DND-41 (cell line): ENCODE measurements at regions not wholly inside any gene's neighbourhood (a gene's known extent, or its start where the extent isn't known, plus 50 kb on each side); places are given as distances from the start of the nearest gene placed in this dataset.

Experiments
- ATAC-seq: fragments of 200-7000 bp; cut with Tn5 transposase; 3 replicates; pipeline ENCODE4 v1.9.1; 2021; ENCODE audit warnings: low read depth; ENCODE audit not compliant: insufficient read depth
- DNase-seq: peaks from one replicate; pipeline ENCODE4 v3.0.0-alpha.2; 2020
- H2AFZ ChIP-seq: 2 replicates; pipeline ENCODE4 v1.6.0; 2012; ENCODE audit warnings: low read depth, low read length
- H3K27ac ChIP-seq: 2 replicates; pipeline ENCODE4 v1.5.1; 2012; ENCODE audit warnings: low read length, inconsistent platforms
- H3K27me3 ChIP-seq: fragments of 200-600 bp; sonication (generic); 2 replicates; pipeline ENCODE4 v1.6.0; 2012; ENCODE audit warnings: low read length, mild to moderate bottlenecking, inconsistent platforms; ENCODE audit not compliant: insufficient read depth, poor library complexity
- H3K36me3 ChIP-seq: 2 replicates; pipeline ENCODE4 v1.5.1; 2012; ENCODE audit warnings: low read length, inconsistent platforms; ENCODE audit not compliant: insufficient read depth
- H3K4me1 ChIP-seq: 2 replicates; pipeline ENCODE4 v1.5.1; 2012; ENCODE audit warnings: mild to moderate bottlenecking, low read length; ENCODE audit not compliant: insufficient read depth
- H3K4me2 ChIP-seq: 2 replicates; pipeline ENCODE4 v1.6.0; 2012; ENCODE audit warnings: mild to moderate bottlenecking, moderate library complexity, low read length, inconsistent platforms; ENCODE audit not compliant: insufficient read depth
- H3K4me3 ChIP-seq, 2 experiments: fragments of 200-600 bp in 1 of 2; shearing (Covaris generic) in 1 of 2; 2 replicates each; pipeline ENCODE4 v1.5.1; 2012 to 2016; ENCODE audit warnings: inconsistent platforms in 2 of 2, low read length in 2 of 2, mild to moderate bottlenecking in 2 of 2, low read depth in 1 of 2, moderate library complexity in 1 of 2
- H3K79me2 ChIP-seq: 2 replicates; pipeline ENCODE4 v1.6.0; 2012; ENCODE audit warnings: low read length, inconsistent platforms; ENCODE audit not compliant: insufficient read depth
- H3K9ac ChIP-seq: 2 replicates; pipeline ENCODE4 v1.6.0; 2012; ENCODE audit warnings: low read depth, mild to moderate bottlenecking, inconsistent platforms, low read length, moderate library complexity
- H3K9me3 ChIP-seq: 2 replicates; pipeline ENCODE4 v1.5.1; 2012; ENCODE audit warnings: low read length, moderate library complexity, mild to moderate bottlenecking, inconsistent platforms; ENCODE audit not compliant: insufficient read depth, severe bottlenecking
- H4K20me1 ChIP-seq: 2 replicates; pipeline ENCODE4 v1.6.0; 2012; ENCODE audit warnings: low read length; ENCODE audit not compliant: insufficient read depth
- EZH2 ChIP-seq: IDR thresholded peaks from 3 replicates; pipeline ENCODE4 v1.6.1; 2012; ENCODE audit warnings: borderline replicate concordance, low read depth, mild to moderate bottlenecking, moderate library complexity, low read length, inconsistent platforms; ENCODE audit not compliant: severe bottlenecking
- TF ChIP-seq, protein P1 (sequence below): IDR thresholded peaks from 2 replicates; pipeline ENCODE4 v1.5.1; 2012; ENCODE audit warnings: borderline replicate concordance, low read length, moderate library complexity, mild to moderate bottlenecking; ENCODE audit not compliant: poor library complexity, severe bottlenecking; ENCODE audit errors: extremely low read depth

DNA sequence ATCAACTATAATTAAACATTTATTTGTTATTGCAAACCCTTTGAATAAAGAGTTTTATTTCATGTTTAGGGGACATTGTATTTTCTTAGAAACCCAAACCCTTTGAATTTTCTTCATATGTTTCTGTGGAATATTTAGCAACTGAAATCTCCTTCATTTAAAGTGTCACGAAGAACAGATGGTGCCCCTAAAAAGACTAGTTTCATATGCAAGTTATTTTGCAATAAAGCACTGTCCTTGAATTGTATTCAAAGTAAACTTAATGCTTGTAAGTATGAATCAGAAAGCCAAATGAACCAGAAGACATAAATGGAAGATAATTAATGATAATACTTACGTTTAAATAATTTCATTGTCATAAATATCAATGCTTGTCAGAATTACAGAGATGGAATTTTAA lies 151.9 kb upstream of the CWC22 start:
- no peaks in the 10 kb centered on the region for H3K79me2 ChIP-seq

DNA sequence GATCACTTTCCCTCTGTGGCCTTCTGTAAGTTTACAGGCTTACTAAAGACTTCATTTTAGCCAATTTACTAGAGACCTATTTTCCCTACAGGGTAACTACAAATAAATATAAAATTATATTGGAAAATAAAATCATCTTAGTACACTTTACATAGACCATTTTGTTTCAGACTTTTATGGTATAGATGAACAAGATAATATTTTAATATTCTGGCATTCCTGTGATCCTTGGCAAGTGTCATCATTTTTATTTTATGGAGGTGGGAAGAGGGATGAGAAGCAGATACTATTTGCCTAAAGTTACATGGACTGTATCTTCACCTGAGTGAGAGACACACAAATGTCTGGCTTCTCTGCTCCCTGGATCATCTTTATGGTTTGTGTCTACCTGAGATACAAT lies 149.6 kb upstream of the CWC22 start:
- Histone ChIP-seq H3K9ac (no peak overlapping the region), H3K27ac (no peak overlapping the region), H3K4me1 (no peaks in the 10 kb centered on the region), H3K79me2 (no peaks in the 10 kb centered on the region), H4K20me1 (no peaks in the 10 kb centered on the region), H3K36me3 (no peaks in the 10 kb centered on the region), H3K27me3 (peaks cover 6% of the 10 kb centered on the region), H2AFZ (no peak overlapping the region), H3K4me3 (no peak overlapping the region), H3K4me2 (no peak overlapping the region), H3K9me3 (no peaks in the 10 kb centered on the region)
- TF ChIP-seq, protein P1, sequence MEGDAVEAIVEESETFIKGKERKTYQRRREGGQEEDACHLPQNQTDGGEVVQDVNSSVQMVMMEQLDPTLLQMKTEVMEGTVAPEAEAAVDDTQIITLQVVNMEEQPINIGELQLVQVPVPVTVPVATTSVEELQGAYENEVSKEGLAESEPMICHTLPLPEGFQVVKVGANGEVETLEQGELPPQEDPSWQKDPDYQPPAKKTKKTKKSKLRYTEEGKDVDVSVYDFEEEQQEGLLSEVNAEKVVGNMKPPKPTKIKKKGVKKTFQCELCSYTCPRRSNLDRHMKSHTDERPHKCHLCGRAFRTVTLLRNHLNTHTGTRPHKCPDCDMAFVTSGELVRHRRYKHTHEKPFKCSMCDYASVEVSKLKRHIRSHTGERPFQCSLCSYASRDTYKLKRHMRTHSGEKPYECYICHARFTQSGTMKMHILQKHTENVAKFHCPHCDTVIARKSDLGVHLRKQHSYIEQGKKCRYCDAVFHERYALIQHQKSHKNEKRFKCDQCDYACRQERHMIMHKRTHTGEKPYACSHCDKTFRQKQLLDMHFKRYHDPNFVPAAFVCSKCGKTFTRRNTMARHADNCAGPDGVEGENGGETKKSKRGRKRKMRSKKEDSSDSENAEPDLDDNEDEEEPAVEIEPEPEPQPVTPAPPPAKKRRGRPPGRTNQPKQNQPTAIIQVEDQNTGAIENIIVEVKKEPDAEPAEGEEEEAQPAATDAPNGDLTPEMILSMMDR = no peak
- TF ChIP-seq EZH2 = no peak
- ATAC-seq (no peak), DNase-seq (no peak)

More for the DNA sequence above, 151.9 kb upstream of the CWC22 start:
- Histone ChIP-seq H3K27ac (no peak overlapping the region), H3K4me2 (no peak overlapping the region), H3K36me3 (no peaks in the 10 kb centered on the region), H3K4me3 (no peak overlapping the region), H3K4me1 (no peaks in the 10 kb centered on the region), H4K20me1 (no peaks in the 10 kb centered on the region), H3K27me3 (peaks cover 3% of the 10 kb centered on the region), H3K9me3 (no peaks in the 10 kb centered on the region), H2AFZ (no peak overlapping the region), H3K9ac (no peak overlapping the region)
- no peak for ATAC-seq
- TF ChIP-seq EZH2 = no peak
- TF ChIP-seq, protein P1 = no peak
- DNase-seq = no peak

DNA sequence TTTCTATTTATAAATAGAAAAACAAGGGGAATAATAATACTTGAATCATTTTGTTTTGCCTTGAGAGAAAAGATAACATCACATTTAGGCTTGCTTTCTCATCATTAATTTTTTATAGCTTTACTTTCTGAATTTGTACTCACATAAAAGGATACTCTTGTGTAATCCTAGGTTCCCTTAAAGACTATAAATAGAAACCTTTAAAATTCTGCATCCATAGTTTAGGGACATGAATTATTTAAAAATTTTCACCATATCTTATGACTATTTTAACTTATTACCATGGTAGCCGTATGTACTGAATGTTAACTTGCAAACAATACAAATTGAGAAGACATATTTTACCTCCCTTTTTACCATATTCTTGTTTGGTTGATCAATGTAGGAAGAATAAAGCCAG lies 143.5 kb upstream of the CWC22 start:
- H3K4me3 ChIP-seq = no peak overlapping the region
- H3K36me3 ChIP-seq = no peaks in the 10 kb centered on the region
- H3K9ac ChIP-seq = no peak overlapping the region
- H2AFZ ChIP-seq = no peak overlapping the region
- H3K27ac ChIP-seq = no peak overlapping the region
- DNase-seq (no peak), ATAC-seq (no peak)
- no peaks in the 10 kb centered on the region for H3K4me1 ChIP-seq
- no peaks in the 10 kb centered on the region for H4K20me1 ChIP-seq
- no peaks in the 10 kb centered on the region for H3K9me3 ChIP-seq
- H3K79me2 ChIP-seq = no peaks in the 10 kb centered on the region
- H3K4me2 ChIP-seq = no peak overlapping the region
- peaks cover 5% of the 10 kb centered on the region for H3K27me3 ChIP-seq
- TF ChIP-seq, protein P1 = no peak
- TF ChIP-seq EZH2 = no peak

DNA sequence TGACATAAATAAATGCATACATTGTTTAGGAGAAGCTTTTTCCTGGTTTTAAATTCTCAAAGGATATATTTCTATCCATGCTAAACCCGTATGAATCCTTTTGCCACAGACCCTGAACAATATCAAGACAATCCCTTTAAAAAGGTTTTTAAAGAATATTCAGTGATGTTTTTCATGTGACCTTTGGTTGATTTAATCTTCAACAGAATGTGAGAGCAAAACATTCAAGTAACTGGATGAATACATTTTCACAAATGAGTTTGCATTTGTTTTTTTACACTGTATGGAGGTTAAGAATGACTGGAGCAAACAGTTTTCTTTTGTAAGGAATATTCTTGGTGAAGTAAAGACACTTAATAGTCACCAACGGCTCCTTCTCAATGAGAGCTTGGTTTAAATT lies 139.4 kb upstream of the CWC22 start:
- DNase-seq (no peak), ATAC-seq (no peak)
- Histone ChIP-seq H4K20me1 (no peaks in the 10 kb centered on the region), H3K4me1 (no peaks in the 10 kb centered on the region), H3K27me3 (peaks cover 6% of the 10 kb centered on the region), H3K4me2 (no peak overlapping the region), H3K9ac (no peak overlapping the region), H3K79me2 (no peaks in the 10 kb centered on the region), H3K4me3 (no peak overlapping the region), H3K9me3 (no peaks in the 10 kb centered on the region), H2AFZ (no peak overlapping the region), H3K27ac (no peak overlapping the region), H3K36me3 (no peaks in the 10 kb centered on the region)
- TF ChIP-seq, protein P1 = no peak
- no peak for TF ChIP-seq EZH2
